ENCODE measurements at regions not wholly inside any gene's neighbourhood (a gene's known extent, or its start where the extent isn't known, plus 50 kb on each side); places are given as distances from the start of the nearest gene placed in this dataset.
A peak's percentile ranks its signal among the peaks of the same experiment; 100 is the strongest.

DNA sequence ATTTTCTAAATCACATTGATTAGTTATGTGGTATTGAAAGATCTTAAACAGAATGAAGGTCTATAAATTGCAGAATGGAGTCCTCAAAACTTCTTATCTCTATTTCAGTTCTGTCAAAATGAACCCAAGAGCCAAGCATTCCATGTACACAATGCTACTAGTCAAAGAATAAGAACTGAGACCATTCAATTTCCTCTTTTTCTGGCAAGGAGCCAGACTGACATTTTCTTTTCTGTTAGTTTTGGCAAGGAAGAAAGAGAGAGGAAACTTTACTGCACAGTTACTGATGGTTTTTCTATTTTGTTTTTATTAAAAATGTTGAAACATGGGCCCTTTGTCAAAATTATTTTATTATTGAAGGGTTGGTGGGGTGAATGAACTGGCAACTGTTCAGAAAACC is 181.8 kb upstream of the FERD3L start:
- no peaks in the 10 kb centered on the region; the same call in 1 of the 2 replicates for H3K4me1 ChIP-seq
- no peaks in the 10 kb centered on the region for H3K27me3 ChIP-seq (ENCODE audit: low read depth)
- H3K36me3 ChIP-seq (replicated peaks), result no peaks in the 10 kb centered on the region
- DNase-seq (ENCODE audit: low spot score in 2 of 2), result no peak
- in situ Hi-C loops (cut with MboI; ENCODE audit: low sequenced_read_pairs), result no loop called here
- no peaks in the 10 kb centered on the region for H3K9me3 ChIP-seq
- H3K4me3 ChIP-seq, result no peak overlapping the region

DNA sequence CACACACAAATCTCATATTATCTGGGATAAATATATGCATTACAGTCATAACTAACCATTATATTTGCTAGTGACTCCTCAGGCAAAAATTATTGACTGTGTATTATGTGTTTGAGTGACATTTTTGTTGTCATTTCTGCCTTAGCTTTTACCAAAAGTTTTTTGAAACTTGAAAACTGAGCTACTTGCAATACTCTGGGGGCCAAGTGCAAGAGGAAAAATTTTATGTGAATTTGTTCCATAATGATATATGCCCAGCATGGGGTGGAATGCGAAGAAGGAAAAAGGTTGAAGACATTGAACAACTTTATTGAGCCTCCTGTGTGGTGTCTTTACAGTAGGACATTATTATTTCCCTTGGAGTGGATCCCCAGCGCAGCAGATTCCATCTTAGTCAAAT is 176.8 kb upstream of the FERD3L start:
- no peak for DNase-seq (ENCODE audit: low spot score in 2 of 2)
- H3K9me3 ChIP-seq, result no peaks in the 10 kb centered on the region
- H3K4me1 ChIP-seq, result no peaks in the 10 kb centered on the region; the same call in 1 of the 2 replicates
- in situ Hi-C loops (cut with MboI; ENCODE audit: low sequenced_read_pairs), result no loop called here
- no peak overlapping the region for H3K4me3 ChIP-seq
- no peaks in the 10 kb centered on the region for H3K27me3 ChIP-seq (ENCODE audit: low read depth)
- no peaks in the 10 kb centered on the region for H3K36me3 ChIP-seq (replicated peaks)

DNA sequence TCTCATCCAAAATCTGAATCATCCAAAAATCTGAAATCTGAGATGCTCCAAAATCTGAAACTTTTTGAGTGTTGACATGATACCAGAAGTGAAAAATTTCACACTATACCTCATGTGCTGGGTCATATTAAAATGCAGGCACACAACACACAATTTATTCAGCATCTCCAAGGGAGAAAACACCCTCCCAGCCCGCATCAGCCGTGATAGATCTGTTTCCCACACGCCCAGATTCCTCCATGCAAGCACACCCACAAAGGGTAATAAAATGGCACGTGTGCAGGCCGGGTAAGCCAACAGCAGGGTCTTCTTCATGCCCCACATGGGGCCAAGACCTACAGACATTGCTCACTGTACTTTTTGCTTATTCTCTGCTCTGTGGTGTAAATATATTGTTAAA is 173.1 kb upstream of the FERD3L start:
- DNase-seq (ENCODE audit: low spot score in 2 of 2), result no peak
- in situ Hi-C loops (cut with MboI; ENCODE audit: low sequenced_read_pairs), result no loop called here
- no peaks in the 10 kb centered on the region for H3K27me3 ChIP-seq (ENCODE audit: low read depth)
- H3K4me3 ChIP-seq, result no peak overlapping the region
- no peaks in the 10 kb centered on the region for H3K4me1 ChIP-seq
- no peaks in the 10 kb centered on the region for H3K36me3 ChIP-seq (replicated peaks)
- H3K9me3 ChIP-seq, result no peaks in the 10 kb centered on the region

DNA sequence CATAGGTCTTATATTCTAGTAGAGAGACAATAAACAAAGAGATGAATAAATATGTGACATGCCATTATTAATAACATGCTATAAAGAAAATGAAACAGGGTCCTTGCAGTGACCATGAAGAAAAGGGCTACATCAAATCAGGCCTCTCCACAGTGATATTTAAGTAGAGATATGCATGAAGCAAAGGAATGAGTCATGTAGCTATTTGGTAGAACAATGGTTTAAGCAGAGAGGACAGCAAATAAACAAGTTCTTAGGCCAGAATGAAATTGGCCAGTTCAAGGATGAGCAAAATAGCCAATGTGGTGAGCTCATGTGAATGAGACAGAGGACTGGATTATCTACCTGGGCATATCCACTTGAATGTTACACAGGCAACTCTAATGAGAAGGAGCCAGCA is 172.2 kb upstream of the FERD3L start:
- no peaks in the 10 kb centered on the region for H3K4me1 ChIP-seq
- H3K4me3 ChIP-seq, result no peak overlapping the region
- no peaks in the 10 kb centered on the region for H3K36me3 ChIP-seq (replicated peaks)
- no peaks in the 10 kb centered on the region for H3K27me3 ChIP-seq (ENCODE audit: low read depth)
- no peak for DNase-seq (ENCODE audit: low spot score in 2 of 2)
- H3K9me3 ChIP-seq, result no peaks in the 10 kb centered on the region
- in situ Hi-C loops (cut with MboI; ENCODE audit: low sequenced_read_pairs), result no loop called here

DNA sequence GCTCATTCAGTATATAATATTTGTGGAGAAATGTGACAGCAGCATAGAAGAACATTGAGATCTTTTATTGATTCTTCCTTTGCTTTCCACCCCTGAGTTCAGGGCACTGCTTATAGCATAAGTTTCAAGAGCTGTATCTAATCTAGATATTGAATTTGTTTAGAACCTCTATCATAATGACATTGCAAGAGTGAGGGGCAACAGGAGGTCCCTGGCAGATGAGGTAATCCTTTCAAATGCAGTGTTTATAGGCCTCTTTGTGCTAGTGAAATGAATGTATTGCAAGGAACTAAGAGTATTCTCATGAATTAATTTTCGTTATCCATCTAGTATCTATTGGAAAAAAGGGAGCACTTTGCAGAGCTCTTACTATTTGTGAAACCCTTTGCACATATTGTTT is 167.2 kb upstream of the FERD3L start:
- in situ Hi-C loops (cut with MboI; ENCODE audit: low sequenced_read_pairs), result no loop called here
- H3K4me3 ChIP-seq, result no peak overlapping the region
- H3K9me3 ChIP-seq, result no peaks in the 10 kb centered on the region
- H3K36me3 ChIP-seq (replicated peaks), result no peaks in the 10 kb centered on the region
- H3K4me1 ChIP-seq, result peaks cover 4% of the 10 kb centered on the region; the same call in 1 of the 2 replicates
- H3K27me3 ChIP-seq (ENCODE audit: low read depth), result no peaks in the 10 kb centered on the region
- no peak for DNase-seq (ENCODE audit: low spot score in 2 of 2)

DNA sequence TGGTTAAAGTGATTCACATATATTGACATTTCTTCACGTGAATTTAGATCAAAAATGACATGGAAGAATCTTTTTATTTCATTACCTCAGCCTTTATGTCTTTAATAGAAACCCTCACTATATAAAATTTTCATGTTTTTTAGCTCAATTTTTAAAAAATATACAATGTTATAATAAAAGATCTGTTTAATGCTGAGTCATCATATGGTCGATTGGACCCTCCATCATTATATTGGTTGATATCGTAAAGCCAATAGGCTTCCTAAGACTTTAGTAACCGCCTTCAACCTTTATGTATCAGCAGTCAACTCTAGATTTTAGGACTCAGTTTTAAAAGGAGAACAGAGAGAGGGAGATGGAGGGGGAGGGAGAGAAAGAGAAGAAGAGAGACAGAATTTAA is 162.3 kb upstream of the FERD3L start:
- DNase-seq (ENCODE audit: low spot score in 2 of 2), result no peak
- Histone ChIP-seq H3K4me1 (peaks cover 4% of the 10 kb centered on the region; the same call in 1 of the 2 replicates), H3K27me3 (ENCODE audit: low read depth) (no peaks in the 10 kb centered on the region), H3K9me3 (no peaks in the 10 kb centered on the region), H3K4me3 (no peak overlapping the region), H3K36me3 (replicated peaks) (no peaks in the 10 kb centered on the region)
- in situ Hi-C loops (cut with MboI; ENCODE audit: low sequenced_read_pairs), result no loop called here

DNA sequence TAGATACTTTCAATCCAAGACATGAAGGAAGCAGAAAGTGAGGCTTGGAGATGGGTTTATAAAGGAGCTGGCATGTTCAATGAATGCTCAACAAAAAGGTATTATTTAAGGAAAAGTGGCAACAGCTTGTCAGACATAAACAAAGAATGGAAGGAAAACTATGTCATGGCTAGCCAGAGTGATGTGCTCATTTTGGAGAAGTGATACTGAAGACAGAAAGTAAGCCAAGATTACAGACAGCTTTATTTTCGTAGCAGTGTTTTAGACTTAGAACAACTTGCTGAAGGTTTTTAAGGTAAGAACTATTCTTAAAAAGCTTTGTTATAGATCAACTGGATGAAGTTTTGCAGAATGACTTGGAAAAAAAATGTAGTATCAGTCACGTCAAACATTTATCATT is 160.5 kb upstream of the FERD3L start:
- H3K9me3 ChIP-seq, result no peaks in the 10 kb centered on the region
- no peak overlapping the region for H3K4me3 ChIP-seq
- no peak for DNase-seq (ENCODE audit: low spot score in 2 of 2)
- no peaks in the 10 kb centered on the region for H3K27me3 ChIP-seq (ENCODE audit: low read depth)
- H3K36me3 ChIP-seq (replicated peaks), result no peaks in the 10 kb centered on the region
- in situ Hi-C loops (cut with MboI; ENCODE audit: low sequenced_read_pairs), result no loop called here
- no peaks in the 10 kb centered on the region for H3K4me1 ChIP-seq

DNA sequence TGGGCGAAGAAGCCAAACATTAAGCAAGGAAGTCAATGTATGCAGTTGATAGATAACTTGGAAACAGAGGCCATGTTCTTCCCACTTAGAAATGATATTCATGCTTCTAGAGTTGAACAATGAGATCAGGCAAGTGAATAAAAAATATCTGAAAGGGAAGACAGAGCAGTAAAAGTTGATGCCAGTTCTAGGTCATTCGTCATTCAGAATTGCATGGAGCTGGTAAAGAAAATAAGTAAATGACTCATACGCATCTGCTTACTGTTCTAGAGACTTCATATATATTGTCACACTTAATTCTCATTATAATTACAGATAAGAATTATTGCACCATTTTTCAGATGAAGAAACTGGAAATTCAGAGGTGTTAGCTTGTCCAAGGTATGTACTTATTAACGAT is 158.9 kb upstream of the FERD3L start:
- no peak for DNase-seq (ENCODE audit: low spot score in 2 of 2)
- Histone ChIP-seq H3K4me1 (no peaks in the 10 kb centered on the region), H3K4me3 (no peak overlapping the region), H3K36me3 (replicated peaks) (no peaks in the 10 kb centered on the region), H3K27me3 (ENCODE audit: low read depth) (no peaks in the 10 kb centered on the region), H3K9me3 (no peaks in the 10 kb centered on the region)
- in situ Hi-C loops (cut with MboI; ENCODE audit: low sequenced_read_pairs), result no loop called here

DNA sequence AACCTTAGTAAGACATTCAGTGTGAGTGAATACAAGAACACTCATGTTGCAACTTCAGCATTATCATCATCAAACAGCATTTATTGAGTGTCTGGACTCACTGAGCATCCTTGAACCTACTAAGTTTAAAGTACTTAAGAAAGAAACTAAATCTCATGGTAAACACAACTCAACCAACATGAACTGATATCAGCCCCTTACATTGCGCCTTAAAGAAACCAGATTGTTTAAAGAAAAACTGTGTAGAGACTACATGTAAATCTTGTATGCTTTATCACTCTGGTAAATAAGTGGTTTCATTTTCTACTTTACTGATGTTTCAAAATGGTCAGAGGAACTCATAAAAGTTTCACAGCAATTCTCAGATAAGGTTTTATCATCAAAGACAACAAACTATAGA is 157.5 kb upstream of the FERD3L start:
- H3K4me3 ChIP-seq, result no peak overlapping the region
- H3K36me3 ChIP-seq (replicated peaks), result no peaks in the 10 kb centered on the region
- H3K27me3 ChIP-seq (ENCODE audit: low read depth), result no peaks in the 10 kb centered on the region
- no peaks in the 10 kb centered on the region for H3K9me3 ChIP-seq
- H3K4me1 ChIP-seq, result no peaks in the 10 kb centered on the region
- in situ Hi-C loops (cut with MboI; ENCODE audit: low sequenced_read_pairs), result no loop called here
- DNase-seq (ENCODE audit: low spot score in 2 of 2), result no peak

DNA sequence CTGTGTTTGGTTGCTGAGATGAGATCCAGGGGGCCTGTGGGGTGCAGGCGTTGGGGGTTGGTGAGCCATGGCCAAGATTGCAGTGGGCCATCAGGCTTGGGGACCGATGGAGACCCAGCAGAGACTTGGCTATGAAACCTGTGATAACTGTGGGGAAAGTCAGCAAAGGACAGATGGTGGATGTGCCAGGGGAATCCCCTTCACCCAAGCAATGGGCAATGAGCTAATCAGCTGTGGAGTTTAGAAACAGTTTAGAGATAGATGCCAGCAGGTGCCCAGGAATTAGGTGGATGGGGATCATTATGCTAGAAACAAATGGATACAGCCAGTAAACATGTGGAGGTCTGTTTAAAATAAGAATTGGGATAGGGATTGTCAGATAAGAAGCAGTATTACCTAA is 151.4 kb upstream of the FERD3L start:
- in situ Hi-C loops (cut with MboI; ENCODE audit: low sequenced_read_pairs), result no loop called here
- Histone ChIP-seq H3K4me3 (no peak overlapping the region), H3K36me3 (replicated peaks) (no peaks in the 10 kb centered on the region), H3K9me3 (no peaks in the 10 kb centered on the region), H3K4me1 (peaks cover 2% of the 10 kb centered on the region), H3K27me3 (ENCODE audit: low read depth) (no peaks in the 10 kb centered on the region)
- no peak for DNase-seq (ENCODE audit: low spot score in 2 of 2)

DNA sequence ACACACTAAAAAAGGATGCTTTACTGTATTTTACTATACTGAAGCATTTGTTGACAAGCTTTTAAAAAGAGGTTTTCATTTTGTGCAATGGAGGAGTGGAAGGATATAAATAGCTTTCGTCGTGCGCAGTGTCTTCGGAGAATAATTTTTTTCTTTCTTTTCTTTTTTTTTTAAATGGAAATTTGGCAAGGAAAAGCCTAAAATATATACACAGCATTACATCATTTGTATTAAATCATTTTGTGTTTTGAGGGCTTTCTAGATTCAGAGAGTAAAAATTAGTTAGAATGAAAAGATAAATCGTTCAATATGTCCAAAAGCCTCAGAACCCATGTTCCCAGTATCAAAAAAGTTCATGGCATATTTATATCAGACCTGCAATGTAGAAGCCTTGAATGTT is 150.2 kb upstream of the FERD3L start:
- Histone ChIP-seq H3K36me3 (replicated peaks) (no peaks in the 10 kb centered on the region), H3K4me1 (peaks cover 12% of the 10 kb centered on the region), H3K9me3 (no peaks in the 10 kb centered on the region), H3K4me3 (no peak overlapping the region), H3K27me3 (ENCODE audit: low read depth) (no peaks in the 10 kb centered on the region)
- DNase-seq (ENCODE audit: low spot score in 2 of 2), result no peak
- in situ Hi-C loops (cut with MboI; ENCODE audit: low sequenced_read_pairs), result no loop called here

DNA sequence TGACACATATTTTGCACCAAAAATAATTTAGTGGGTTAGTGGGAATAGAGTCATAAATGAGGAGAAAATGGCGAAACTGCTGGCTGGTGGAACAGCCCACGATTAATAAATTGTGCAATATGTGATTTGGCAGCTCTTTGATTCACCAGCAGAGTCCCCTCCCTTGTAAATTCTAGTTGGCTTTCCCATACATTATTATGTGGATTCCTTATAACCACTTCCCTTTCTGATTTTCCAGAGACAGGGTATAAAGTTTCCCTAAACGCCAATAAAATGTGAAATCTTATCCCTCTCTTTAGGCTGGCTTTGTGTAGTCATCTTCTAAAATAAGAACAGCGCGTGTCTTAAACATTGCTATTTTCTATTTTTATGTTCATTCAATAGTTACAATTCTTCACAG is 149.4 kb upstream of the FERD3L start:
- no peaks in the 10 kb centered on the region for H3K27me3 ChIP-seq (ENCODE audit: low read depth)
- no peaks in the 10 kb centered on the region for H3K9me3 ChIP-seq
- no peak overlapping the region for H3K4me3 ChIP-seq
- peaks cover 12% of the 10 kb centered on the region for H3K4me1 ChIP-seq
- in situ Hi-C loops (cut with MboI; ENCODE audit: low sequenced_read_pairs), result no loop called here
- no peaks in the 10 kb centered on the region for H3K36me3 ChIP-seq (replicated peaks)
- DNase-seq (ENCODE audit: low spot score in 2 of 2), result no peak

DNA sequence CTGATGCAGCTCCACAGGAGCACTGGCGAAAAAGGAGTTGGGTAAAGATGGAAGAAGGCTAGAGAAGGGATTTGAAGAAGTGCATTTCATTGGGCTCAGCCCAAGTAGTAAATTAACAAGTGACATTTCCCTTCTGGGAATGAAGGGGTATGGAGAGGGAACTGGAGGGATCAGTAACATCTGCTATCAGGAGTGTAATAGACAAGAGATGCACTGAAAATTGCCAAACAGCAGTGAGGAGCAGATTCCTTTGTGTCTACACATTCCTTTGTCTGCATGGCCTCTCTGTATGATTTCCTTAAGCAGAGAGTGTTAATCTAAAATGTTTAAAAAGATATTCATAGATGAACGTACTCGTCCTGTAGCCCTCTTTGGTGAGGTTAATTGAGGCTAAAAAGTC is 148.2 kb upstream of the FERD3L start:
- DNase-seq (ENCODE audit: low spot score in 2 of 2), result no peak
- peaks cover 16% of the 10 kb centered on the region for H3K4me1 ChIP-seq
- in situ Hi-C loops (cut with MboI; ENCODE audit: low sequenced_read_pairs), result no loop called here
- H3K4me3 ChIP-seq, result no peak overlapping the region
- H3K36me3 ChIP-seq (replicated peaks), result no peaks in the 10 kb centered on the region
- H3K9me3 ChIP-seq, result no peaks in the 10 kb centered on the region
- H3K27me3 ChIP-seq (ENCODE audit: low read depth), result no peaks in the 10 kb centered on the region

DNA sequence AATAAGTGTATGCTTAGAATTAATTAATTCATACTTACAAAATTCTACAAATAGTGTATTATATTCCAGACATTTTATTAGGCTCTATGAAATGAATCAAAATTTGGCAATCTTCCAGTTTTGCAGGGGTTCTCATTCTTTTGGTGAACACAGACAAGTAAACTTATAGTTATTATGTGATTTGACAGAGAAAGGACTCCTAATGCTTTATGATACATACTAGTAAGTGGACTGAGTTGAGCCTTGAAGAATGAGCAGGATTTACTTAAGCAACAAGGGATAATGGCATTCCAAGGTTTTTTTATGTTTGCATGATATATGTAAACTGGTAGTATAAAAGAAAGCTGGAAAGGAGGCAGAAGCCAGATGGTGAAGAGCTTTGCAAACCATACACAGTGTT is 145.7 kb upstream of the FERD3L start:
- in situ Hi-C loops (cut with MboI; ENCODE audit: low sequenced_read_pairs), result no loop called here
- H3K9me3 ChIP-seq, result no peaks in the 10 kb centered on the region
- H3K4me3 ChIP-seq, result no peak overlapping the region
- H3K4me1 ChIP-seq, result peaks cover 16% of the 10 kb centered on the region
- peak; percentile 22 to 94 for DNase-seq (ENCODE audit: low spot score in 2 of 2)
- H3K36me3 ChIP-seq (replicated peaks), result no peaks in the 10 kb centered on the region
- H3K27me3 ChIP-seq (ENCODE audit: low read depth), result no peaks in the 10 kb centered on the region

DNA sequence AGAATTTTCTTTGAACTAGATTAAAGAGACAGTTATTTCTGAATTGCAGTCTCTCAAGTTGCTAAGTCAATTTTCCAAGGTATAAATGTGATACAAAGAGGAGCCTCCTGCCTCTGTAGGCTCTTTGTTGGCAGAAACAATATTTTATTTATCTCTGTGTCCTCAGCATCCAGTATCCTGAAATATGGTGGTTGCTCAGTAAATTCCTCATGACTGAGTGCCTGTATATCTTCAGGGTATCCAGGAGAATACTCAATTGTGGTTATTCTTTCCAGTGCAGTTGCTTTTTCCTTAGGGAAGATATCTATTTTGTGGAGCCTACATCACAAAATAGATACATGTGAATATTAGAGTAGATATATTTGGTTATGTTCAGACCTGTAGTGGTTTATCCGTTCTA is 144.8 kb upstream of the FERD3L start:
- in situ Hi-C loops (cut with MboI; ENCODE audit: low sequenced_read_pairs), result no loop called here
- no peaks in the 10 kb centered on the region for H3K36me3 ChIP-seq (replicated peaks)
- no peak for DNase-seq (ENCODE audit: low spot score in 2 of 2)
- no peaks in the 10 kb centered on the region for H3K27me3 ChIP-seq (ENCODE audit: low read depth)
- peaks cover 16% of the 10 kb centered on the region for H3K4me1 ChIP-seq
- H3K4me3 ChIP-seq, result no peak overlapping the region
- H3K9me3 ChIP-seq, result no peaks in the 10 kb centered on the region

Data from HAP-1 (cell line).